Esophagus muscularis mucosa (tissue), 3 donors: ENCODE measurements at regions not wholly inside any gene's neighbourhood (a gene's known extent, or its start where the extent isn't known, plus 50 kb on each side); places are given as distances from the start of the nearest gene placed in this dataset.

ENCODE experiments used
- EP300 ChIP-seq: sonication (generic); formaldehyde crosslinking; IDR thresholded peaks from one replicate; pipeline ENCODE4 v1.6.1; 2017; ENCODE audit warnings: antibody characterized with exemption
- POLR2A ChIP-seq: fragments of 450-650 bp; IDR thresholded peaks from one replicate; pipeline ENCODE4 v1.6.1; 2017; ENCODE audit warnings: antibody characterized with exemption, moderate library complexity, mild to moderate bottlenecking, low read depth
- POLR2AphosphoS5 ChIP-seq, 2 donors: sonication (generic); formaldehyde crosslinking; IDR thresholded peaks; one replicate each; pipeline ENCODE4 v1.6.1; 2017; ENCODE audit warnings: antibody characterized with exemption in 2 of 2

- TF ChIP-seq POLR2AphosphoS5 (IDR thresholded peaks at IDR 0.05), result no peak
- TF ChIP-seq POLR2A, result no peak
- no peak for TF ChIP-seq EP300
Observed at GRCh38 chr3:127123533-127123932, 69.4 kb upstream of the PRR23E start.
